ENCODE measurements at regions not wholly inside any gene's neighbourhood (a gene's known extent, or its start where the extent isn't known, plus 50 kb on each side); places are given as distances from the start of the nearest gene placed in this dataset.

DNA sequence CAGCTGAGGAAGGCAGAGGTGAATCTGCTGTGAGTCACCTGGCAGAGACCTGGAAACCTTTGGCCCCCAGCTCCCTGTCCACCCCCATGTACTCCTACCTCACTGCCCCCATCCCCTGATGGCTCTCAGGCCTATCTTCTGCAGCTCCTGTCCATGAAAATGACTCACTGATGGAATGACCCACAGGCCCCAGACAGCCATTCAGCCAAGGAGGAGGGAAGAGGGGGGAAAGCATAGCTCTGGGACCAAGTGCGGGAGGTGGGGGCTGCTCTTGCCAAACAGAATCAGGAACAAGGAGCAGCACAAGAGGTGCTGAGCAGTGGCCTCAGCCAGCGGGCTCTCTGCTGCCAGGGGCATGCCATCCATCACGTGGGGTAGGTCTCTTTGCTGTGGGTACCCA, 111.4 kb upstream of the C1QTNF9B start:
- TF ChIP-seq CTCF (IDR thresholded peaks at IDR 0.05) (no peak), POLR2A (IDR thresholded peaks at IDR 0.05; ENCODE audit: low read depth) (no peak)

All from esophagus muscularis mucosa (tissue), 3 donors.